Endothelial cell of umbilical vein (primary cell): ENCODE measurements at regions not wholly inside any gene's neighbourhood (a gene's known extent, or its start where the extent isn't known, plus 50 kb on each side); places are given as distances from the start of the nearest gene placed in this dataset.

Source experiments
- BruUV-seq: library from RNA; stranded (reverse); fragments of 400-500 nt; replicated peaks from 2 replicates; lab custom pipeline; 2021; lab: Mats Ljungman, UMichigan
- CTCF ChIA-PET: fragments of 300-600, 350-600 bp; sonication (Branson Sonifier 250); formaldehyde crosslinking; loops from one replicate; lab custom pipeline; 2021; ENCODE audit warnings: antibody characterized with exemption, inconsistent platforms; lab: Charles Lee
- POLR2A ChIA-PET: fragments of 300-600, 350-600 bp; sonication (Branson Sonifier 250); formaldehyde crosslinking; loops from one replicate; lab custom pipeline; 2021; ENCODE audit warnings: antibody characterized with exemption, inconsistent platforms; lab: Charles Lee
- DNase-seq: peaks from one replicate; pipeline ENCODE4 v3.0.0-alpha.2; 2011; ENCODE audit warnings: low read depth, low spot score
- FAIRE-seq: peaks from 2 replicates; lab custom pipeline; 2011; peaks lifted over from hg19 to GRCh38; lab: Jason Lieb, UNC
- H2AFZ ChIP-seq: 2 replicates; pipeline ENCODE4 v1.6.0; 2012; ENCODE audit warnings: low read depth, low read length, control low read depth, inconsistent platforms
- H3K27ac ChIP-seq: 2 replicates; pipeline ENCODE4 v1.5.1; 2011; ENCODE audit warnings: low read depth, mild to moderate bottlenecking, control low read depth, low read length, moderate library complexity; ENCODE audit not compliant: insufficient read depth
- H3K27me3 ChIP-seq, 2 experiments: 2 replicates each; pipeline versions ENCODE4 v1.6.0 to v1.6.1; 2011; ENCODE audit warnings: low read length in 2 of 2, mixed read lengths in 1 of 2; ENCODE audit not compliant: control insufficient read depth in 2 of 2, insufficient read depth in 2 of 2
- H3K36me3 ChIP-seq, 2 experiments: 2 replicates in 1 of 2; 3 replicates in 1 of 2; pipeline ENCODE4 v1.5.1; 2011; ENCODE audit warnings: low read length in 2 of 2, mild to moderate bottlenecking in 1 of 2, moderate library complexity in 1 of 2; ENCODE audit not compliant: control insufficient read depth in 2 of 2, insufficient read depth in 2 of 2; ENCODE audit errors: extremely low read depth in 1 of 2
- H3K4me1 ChIP-seq: 3 replicates; pipeline ENCODE4 v1.5.1; 2011; ENCODE audit warnings: mild to moderate bottlenecking, low read length; ENCODE audit not compliant: control insufficient read depth, insufficient read depth; ENCODE audit errors: extremely low read depth
- H3K4me2 ChIP-seq: 2 replicates; pipeline ENCODE4 v1.6.1; 2011; ENCODE audit warnings: low read length, control low read depth, mixed read lengths; ENCODE audit not compliant: insufficient read depth
- H3K4me3 ChIP-seq, 3 experiments: fragments of 200-600 bp in 1 of 3; sonication (generic), shearing (Covaris generic) in 1 of 3; replicated peaks in 1 of 3; 2 replicates each; pipeline ENCODE4 v1.5.1; 2011 to 2016; ENCODE audit warnings: control low read depth in 3 of 3, low read length in 3 of 3, mild to moderate bottlenecking in 2 of 3, inconsistent platforms in 1 of 3, low read depth in 1 of 3, moderate library complexity in 1 of 3; ENCODE audit not compliant: insufficient read depth in 1 of 3
- H3K79me2 ChIP-seq: 2 replicates; pipeline ENCODE4 v1.6.0; 2012; ENCODE audit warnings: low read length, inconsistent platforms; ENCODE audit not compliant: control insufficient read depth, insufficient read depth
- H3K9ac ChIP-seq: replicated peaks from 2 replicates; pipeline ENCODE3; 2011; ENCODE audit warnings: low read length, control low read depth; ENCODE audit not compliant: insufficient read depth; ENCODE audit errors: extremely low read depth
- H3K9me1 ChIP-seq: replicated peaks from 3 replicates; pipeline ENCODE4 v1.6.0; 2011; ENCODE audit warnings: mild to moderate bottlenecking, low read length; ENCODE audit not compliant: control insufficient read depth, insufficient read depth; ENCODE audit errors: extremely low read depth
- H3K9me3 ChIP-seq: replicated peaks from 2 replicates; pipeline ENCODE4 v1.5.1; 2012; ENCODE audit warnings: low read length, inconsistent platforms; ENCODE audit not compliant: control insufficient read depth, insufficient read depth
- H4K20me1 ChIP-seq: replicated peaks from 2 replicates; pipeline ENCODE3; 2011; ENCODE audit warnings: mild to moderate bottlenecking, low read length; ENCODE audit not compliant: control insufficient read depth, insufficient read depth; ENCODE audit errors: extremely low read depth
- CTCF ChIP-seq, 2 donors: IDR thresholded peaks; 1 replicate in 1 of 2; 2 replicates in 1 of 2; pipeline ENCODE4 v1.5.1; 2011; ENCODE audit warnings: low read length in 2 of 2, mild to moderate bottlenecking in 2 of 2, moderate library complexity in 2 of 2, control low read depth in 1 of 2, inconsistent platforms in 1 of 2, low read depth in 1 of 2; ENCODE audit not compliant: insufficient read depth in 1 of 2; ENCODE audit errors: extremely low read depth in 1 of 2
- EZH2 ChIP-seq: IDR thresholded peaks from 2 replicates; pipeline ENCODE4 v1.6.1; 2012; ENCODE audit warnings: borderline replicate concordance, low read depth, mild to moderate bottlenecking, moderate library complexity, low read length, inconsistent platforms; ENCODE audit not compliant: severe bottlenecking
- FOS ChIP-seq: IDR thresholded peaks from 2 replicates; pipeline ENCODE4 v1.6.1; 2011; ENCODE audit warnings: mild to moderate bottlenecking, low read length, moderate library complexity, borderline replicate concordance; ENCODE audit not compliant: insufficient read depth
- GATA2 ChIP-seq: IDR thresholded peaks from 2 replicates; pipeline ENCODE4 v1.7.0; 2011; ENCODE audit warnings: low read depth, mild to moderate bottlenecking, moderate library complexity, mixed read lengths, low read length; ENCODE audit not compliant: insufficient read length, insufficient read depth
- JUN ChIP-seq: IDR thresholded peaks from 2 replicates; pipeline ENCODE4 v1.6.1; 2011; ENCODE audit warnings: borderline replicate concordance, low read depth; ENCODE audit not compliant: insufficient read length, insufficient read depth
- MAX ChIP-seq: IDR thresholded peaks from 2 replicates; pipeline ENCODE4 v1.6.1; 2011; ENCODE audit not compliant: insufficient read depth, insufficient read length
- MYC ChIP-seq: IDR thresholded peaks from one replicate; pipeline ENCODE4 v1.6.1; 2011; ENCODE audit warnings: mild to moderate bottlenecking, low read depth, low read length
- POLR2A ChIP-seq: IDR thresholded peaks from 2 replicates; pipeline ENCODE4 v1.6.1; 2012; ENCODE audit warnings: low read depth, mild to moderate bottlenecking, control low read depth, low read length
- POLR2AphosphoS5 ChIP-seq: IDR thresholded peaks from 2 replicates; pipeline ENCODE4 v1.6.1; 2012; ENCODE audit warnings: low read depth, mild to moderate bottlenecking, control low read depth, low read length, moderate library complexity; ENCODE audit not compliant: insufficient read depth
- dilution Hi-C: fragments of 300-500 bp; cut with MboI; formaldehyde crosslinking; loops from one replicate; pipeline ENCODE4 v1.15.0; 2019; ENCODE audit warnings: low sequenced_read_pairs; ENCODE audit not compliant: extremely low pct_ligation_motif_present
- intact Hi-C: fragments of 100-400 bp; cut with micrococcal nuclease; formaldehyde crosslinking; loops from one replicate; pipeline ENCODE4 v1.10.0; 2022

- Histone ChIP-seq H3K9me3 (no peaks in the 10 kb centered on the region), H4K20me1 (no peaks in the 10 kb centered on the region), H3K4me3 (no peak overlapping the region), H3K9me1 (no peaks in the 10 kb centered on the region), H3K36me3 (no peaks in the 10 kb centered on the region), H3K9ac (no peak overlapping the region), H3K4me2 (no peak overlapping the region), H3K4me1 (no peaks in the 10 kb centered on the region), H3K27me3 (no peaks in the 10 kb centered on the region), H2AFZ (no peak overlapping the region), H3K79me2 (no peaks in the 10 kb centered on the region), H3K27ac (no peak overlapping the region)
- ChIA-PET POLR2A (no interaction called here), CTCF (no interaction called here)
- DNase-seq, result no peak
- FAIRE-seq, result no peak
- no TSS peak for BruUV-seq
- intact Hi-C loops, result no loop called here
- dilution Hi-C loops, result no loop called here
- no peak for TF ChIP-seq GATA2
- no peak for TF ChIP-seq MAX
- TF ChIP-seq CTCF (IDR thresholded peaks at IDR 0.05; ENCODE audit: extremely low read depth in 1 of 2, insufficient read depth in 1 of 2, low read depth in 1 of 2, low read length in 2 of 2), result no peak
- TF ChIP-seq FOS, result no peak
- no peak for TF ChIP-seq JUN
- TF ChIP-seq MYC, result no peak
- TF ChIP-seq POLR2AphosphoS5, result no peak
- TF ChIP-seq POLR2A, result no peak
- no peak for TF ChIP-seq EZH2
These were observed 291.8 kb upstream of the GBE1 start for GRCh38 chr3:82053236-82053635.
